ENCODE measurements at regions not wholly inside any gene's neighbourhood (a gene's known extent, or its start where the extent isn't known, plus 50 kb on each side); places are given as distances from the start of the nearest gene placed in this dataset.

GRCh38 chr2:35337922-35338321, 1017.7 kb upstream of the CRIM1 start:
- DNase-seq (no peak), ATAC-seq (no peak)
- H2AFZ ChIP-seq (ENCODE audit: low read length) = no peak overlapping the region
- no TSS peak for BruUV-seq (replicated peaks)
- H3K9ac ChIP-seq (ENCODE audit: low read length) = no peak overlapping the region
- no peaks in the 10 kb centered on the region for H3K9me3 ChIP-seq (ENCODE audit: low read length)
- H3K9me2 ChIP-seq (replicated peaks; ENCODE audit: low read length) = no peaks in the 10 kb centered on the region
- no peaks in the 10 kb centered on the region for H4K20me1 ChIP-seq (ENCODE audit: low read length)
- H3F3A ChIP-seq (ENCODE audit: low read length, unreplicated experiment) = no peaks in the 10 kb centered on the region
- H3K79me2 ChIP-seq (ENCODE audit: low read length) = no peaks in the 10 kb centered on the region
- intact Hi-C loops (cut with micrococcal nuclease) = no loop called here
- ChIA-PET CTCF (no interaction called here), POLR2A (ENCODE audit: unreplicated experiment) (no interaction called here)
- TF ChIP-seq CTCF (conservative IDR thresholded peaks at IDR 0.05; ENCODE audit: low read depth, low read length) = no peak
- no peak for TF ChIP-seq EZH2 (IDR thresholded peaks at IDR 0.05; ENCODE audit: low read length, unreplicated experiment)
- no peak for TF ChIP-seq EZH2phosphoT487 (IDR thresholded peaks at IDR 0.05; ENCODE audit: borderline replicate concordance, low read length)
- H3K4me1 ChIP-seq (ENCODE audit: insufficient read depth, low read length) = no peaks in the 10 kb centered on the region
- H3K27me3 ChIP-seq (ENCODE audit: low read length) = no peaks in the 10 kb centered on the region
- no peak overlapping the region for H3K27ac ChIP-seq (ENCODE audit: low read length)
- no peak overlapping the region for H3K4me3 ChIP-seq (ENCODE audit: low read length)
- H3K36me3 ChIP-seq (ENCODE audit: low read depth, low read length) = no peaks in the 10 kb centered on the region
- H3K4me2 ChIP-seq (ENCODE audit: low read length) = no peak overlapping the region

- Histone ChIP-seq H3K9me3 (ENCODE audit: low read length) (no peaks in the 10 kb centered on the region; the same call in 1 of the 2 replicates), H3K9me2 (replicated peaks; ENCODE audit: low read length) (no peaks in the 10 kb centered on the region), H3K4me3 (ENCODE audit: low read length) (no peak overlapping the region), H3K9ac (ENCODE audit: low read length) (no peak overlapping the region), H2AFZ (ENCODE audit: low read length) (no peak overlapping the region), H4K20me1 (ENCODE audit: low read length) (no peaks in the 10 kb centered on the region), H3K79me2 (ENCODE audit: low read length) (no peaks in the 10 kb centered on the region), H3K4me1 (ENCODE audit: insufficient read depth, low read length) (no peaks in the 10 kb centered on the region), H3F3A (ENCODE audit: low read length, unreplicated experiment) (no peaks in the 10 kb centered on the region), H3K36me3 (ENCODE audit: low read depth, low read length) (no peaks in the 10 kb centered on the region), H3K27me3 (ENCODE audit: low read length) (no peaks in the 10 kb centered on the region), H3K4me2 (ENCODE audit: low read length) (no peak overlapping the region), H3K27ac (ENCODE audit: low read length) (no peak overlapping the region)
- POLR2A ChIA-PET (ENCODE audit: unreplicated experiment) = no interaction called here
- intact Hi-C loops (cut with micrococcal nuclease) = no loop called here
- no TSS peak for BruUV-seq (replicated peaks)
- no peak for ATAC-seq
- no peak for DNase-seq
- CTCF ChIA-PET = no interaction called here
- TF ChIP-seq EZH2phosphoT487 (IDR thresholded peaks at IDR 0.05; ENCODE audit: borderline replicate concordance, low read length) = no peak
- TF ChIP-seq CTCF (conservative IDR thresholded peaks at IDR 0.05; ENCODE audit: low read depth, low read length) = no peak
- TF ChIP-seq EZH2 (IDR thresholded peaks at IDR 0.05; ENCODE audit: low read length, unreplicated experiment) = no peak
These were observed 1041.5 kb upstream of the CRIM1 start for GRCh38 chr2:35314049-35314448.

GRCh38 chr2:35301369-35301768, 1054.2 kb upstream of the CRIM1 start:
- CTCF ChIA-PET = no interaction called here
- BruUV-seq (replicated peaks) = no TSS peak

More at GRCh38 chr2:35301369-35301768, 1054.2 kb upstream of the CRIM1 start:
- Histone ChIP-seq H3F3A (ENCODE audit: low read length, unreplicated experiment) (no peaks in the 10 kb centered on the region), H3K4me2 (ENCODE audit: low read length) (no peak overlapping the region), H3K4me3 (ENCODE audit: low read length) (no peak overlapping the region), H3K9ac (ENCODE audit: low read length) (no peak overlapping the region), H3K9me3 (ENCODE audit: low read length) (0 out of 2 replicates have a peak, but pooled peaks cover 4% of the 10 kb centered on the region), H3K9me2 (replicated peaks; ENCODE audit: low read length) (no peaks in the 10 kb centered on the region), H3K27me3 (ENCODE audit: low read length) (no peaks in the 10 kb centered on the region), H3K36me3 (ENCODE audit: low read depth, low read length) (no peaks in the 10 kb centered on the region), H2AFZ (ENCODE audit: low read length) (no peak overlapping the region), H3K4me1 (ENCODE audit: insufficient read depth, low read length) (no peaks in the 10 kb centered on the region), H4K20me1 (ENCODE audit: low read length) (no peaks in the 10 kb centered on the region), H3K27ac (ENCODE audit: low read length) (no peak overlapping the region), H3K79me2 (ENCODE audit: low read length) (no peaks in the 10 kb centered on the region)
- ATAC-seq (no peak), DNase-seq (no peak)
- TF ChIP-seq CTCF (conservative IDR thresholded peaks at IDR 0.05; ENCODE audit: low read depth, low read length) (no peak), EZH2phosphoT487 (IDR thresholded peaks at IDR 0.05; ENCODE audit: borderline replicate concordance, low read length) (no peak), EZH2 (IDR thresholded peaks at IDR 0.05; ENCODE audit: low read length, unreplicated experiment) (no peak)
- intact Hi-C loops (cut with micrococcal nuclease) = no loop called here
- POLR2A ChIA-PET (ENCODE audit: unreplicated experiment) = no interaction called here
